ENCODE measurements at regions not wholly inside any gene's neighbourhood (a gene's known extent, or its start where the extent isn't known, plus 50 kb on each side); places are given as distances from the start of the nearest gene placed in this dataset.
"Not testable (repeated sequence)": the region's sequence is repeated elsewhere in the genome, so short reads cannot be mapped to it uniquely, and the experiment has no call there.

DNA sequence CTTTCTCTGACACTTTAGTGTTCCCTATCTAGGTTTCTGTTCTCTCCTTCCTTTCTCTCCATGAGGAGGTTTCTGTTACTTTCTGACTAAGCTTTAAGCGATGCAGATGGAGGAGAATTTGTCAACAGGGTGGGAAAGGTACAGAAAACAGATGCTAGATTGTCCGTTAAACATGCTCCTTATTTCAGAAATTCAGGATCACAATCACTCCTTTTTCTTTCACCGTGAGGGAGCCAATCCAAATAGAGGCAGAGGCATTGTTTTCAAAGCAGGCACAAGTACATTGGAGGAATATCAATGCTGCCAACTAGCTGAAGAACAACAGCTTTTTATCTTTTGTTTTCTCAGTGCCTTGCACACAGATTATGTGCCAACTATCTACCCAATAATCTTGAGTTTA lies 215.7 kb upstream of the FOLH1 start (continued):
- TF ChIP-seq, protein P1, sequence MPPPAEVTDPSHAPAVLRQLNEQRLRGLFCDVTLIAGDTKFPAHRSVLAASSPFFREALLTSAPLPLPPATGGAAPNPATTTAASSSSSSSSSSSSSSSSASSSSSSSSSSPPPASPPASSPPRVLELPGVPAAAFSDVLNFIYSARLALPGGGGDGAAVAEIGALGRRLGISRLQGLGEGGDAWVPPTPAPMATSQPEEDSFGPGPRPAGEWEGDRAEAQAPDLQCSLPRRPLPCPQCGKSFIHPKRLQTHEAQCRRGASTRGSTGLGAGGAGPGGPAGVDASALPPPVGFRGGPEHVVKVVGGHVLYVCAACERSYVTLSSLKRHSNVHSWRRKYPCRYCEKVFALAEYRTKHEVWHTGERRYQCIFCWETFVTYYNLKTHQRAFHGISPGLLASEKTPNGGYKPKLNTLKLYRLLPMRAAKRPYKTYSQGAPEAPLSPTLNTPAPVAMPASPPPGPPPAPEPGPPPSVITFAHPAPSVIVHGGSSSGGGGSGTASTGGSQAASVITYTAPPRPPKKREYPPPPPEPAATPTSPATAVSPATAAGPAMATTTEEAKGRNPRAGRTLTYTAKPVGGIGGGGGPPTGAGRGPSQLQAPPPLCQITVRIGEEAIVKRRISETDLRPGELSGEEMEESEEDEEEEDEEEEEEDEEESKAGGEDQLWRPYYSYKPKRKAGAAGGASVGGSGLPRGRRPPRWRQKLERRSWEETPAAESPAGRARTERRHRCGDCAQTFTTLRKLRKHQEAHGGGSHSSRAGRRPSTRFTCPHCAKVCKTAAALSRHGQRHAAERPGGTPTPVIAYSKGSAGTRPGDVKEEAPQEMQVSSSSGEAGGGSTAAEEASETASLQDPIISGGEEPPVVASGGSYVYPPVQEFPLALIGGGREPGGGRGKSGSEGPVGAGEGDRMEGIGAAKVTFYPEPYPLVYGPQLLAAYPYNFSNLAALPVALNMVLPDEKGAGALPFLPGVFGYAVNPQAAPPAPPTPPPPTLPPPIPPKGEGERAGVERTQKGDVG (CRISPR knock-in tag; IDR thresholded peaks at IDR 0.05), result no peak

DNA sequence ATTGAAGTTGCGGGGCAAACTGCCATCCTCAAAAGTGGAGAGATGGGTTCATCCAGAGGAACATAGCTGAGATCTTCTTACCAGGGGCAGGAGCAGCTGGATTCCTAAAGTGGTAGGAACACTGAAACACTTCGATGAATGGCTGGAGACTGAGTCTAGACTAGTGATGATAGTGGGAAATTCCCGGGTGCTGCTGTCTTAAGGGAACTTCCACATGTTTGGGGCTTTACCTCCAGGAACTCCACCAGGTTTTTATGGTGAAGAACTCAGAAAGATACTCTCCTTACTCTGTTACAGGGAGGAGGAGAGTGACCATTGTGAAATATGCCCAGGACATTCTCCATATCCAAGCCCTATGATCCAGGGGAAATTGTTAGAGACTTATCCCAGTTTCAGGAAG lies 210.5 kb upstream of the FOLH1 start:
- H3K27me3 ChIP-seq (replicated peaks in 1 of 2; ENCODE audit: control insufficient read depth in 2 of 2, insufficient read depth in 2 of 2, low read length in 1 of 2); H3K9ac ChIP-seq (ENCODE audit: control insufficient read depth, insufficient read depth, low read length); H3K27ac ChIP-seq (ENCODE audit: control insufficient read depth, insufficient read depth); in situ Hi-C loops (cut with MboI); H3K9me3 ChIP-seq (replicated peaks; ENCODE audit: control insufficient read depth, insufficient read depth, low read length); H3K79me2 ChIP-seq (ENCODE audit: control insufficient read depth, insufficient read depth, low read length); intact Hi-C loops (cut with micrococcal nuclease; ENCODE audit: unreplicated experiment); CTCF ChIA-PET; POLR2A ChIA-PET; H3K4me3 ChIP-seq; H4K20me1 ChIP-seq (ENCODE audit: control insufficient read depth, insufficient read depth); SMC1A ChIA-PET (ENCODE audit: uncharacterized antibody, unreplicated experiment); H3K4me2 ChIP-seq (ENCODE audit: control insufficient read depth, insufficient read depth); FAIRE-seq; ATAC-seq; H3K36me3 ChIP-seq (ENCODE audit: control insufficient read depth in 2 of 2, insufficient read depth in 2 of 2, low read length in 1 of 2); H2AFZ ChIP-seq (ENCODE audit: control insufficient read depth, low read depth, low read length); DNase-seq (ENCODE audit: low read depth, low spot score); H3K4me1 ChIP-seq (ENCODE audit: control insufficient read depth, insufficient read depth, low read length); RAD21 ChIA-PET (ENCODE audit: unreplicated experiment); BruUV-seq (replicated peaks): not testable (repeated sequence)
- WGBS (ENCODE audit: insufficient coverage, insufficient replicate concordance, low lambda C conversion rate, missing lambda C conversion rate), result 18% methylated on average over 3 of the region's 3 CpGs

DNA sequence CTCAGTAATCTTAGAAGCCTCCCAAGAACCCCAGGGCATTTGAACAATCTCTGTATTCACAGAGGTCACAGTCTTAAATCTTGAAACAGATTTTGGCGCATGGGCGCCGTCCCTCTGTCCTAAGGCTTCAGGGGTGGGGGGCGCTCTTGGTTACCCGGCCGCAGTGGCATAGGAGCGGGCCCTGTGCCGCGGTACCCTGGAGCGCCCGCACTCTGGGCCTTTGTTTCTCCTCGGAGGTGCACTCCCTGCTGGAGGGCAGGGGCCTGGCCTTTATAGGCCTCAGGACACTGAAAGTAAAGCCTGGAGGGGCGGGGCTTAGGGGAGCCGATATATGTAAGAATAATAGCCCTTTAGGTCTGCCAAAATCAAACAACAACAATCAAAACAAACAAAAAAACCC lies 197.3 kb upstream of the FOLH1 start:
- Histone ChIP-seq H3K27ac (ENCODE audit: control insufficient read depth, insufficient read depth) (no peak overlapping the region), H3K9ac (ENCODE audit: control insufficient read depth, insufficient read depth, low read length) (no peak overlapping the region), H3K36me3 (ENCODE audit: control insufficient read depth in 2 of 2, insufficient read depth in 2 of 2, low read length in 1 of 2) (no peaks in the 10 kb centered on the region), H3K9me3 (replicated peaks; ENCODE audit: control insufficient read depth, insufficient read depth, low read length) (no peaks in the 10 kb centered on the region), H3K4me3 (no peak overlapping the region), H4K20me1 (ENCODE audit: control insufficient read depth, insufficient read depth) (no peaks in the 10 kb centered on the region), H3K4me2 (ENCODE audit: control insufficient read depth, insufficient read depth) (no peak overlapping the region), H3K27me3 (replicated peaks in 1 of 2; ENCODE audit: control insufficient read depth in 2 of 2, insufficient read depth in 2 of 2, low read length in 1 of 2) (no peaks in the 10 kb centered on the region), H3K4me1 (ENCODE audit: control insufficient read depth, insufficient read depth, low read length) (no peaks in the 10 kb centered on the region), H3K79me2 (ENCODE audit: control insufficient read depth, insufficient read depth, low read length) (no peaks in the 10 kb centered on the region), H2AFZ (ENCODE audit: control insufficient read depth, low read depth, low read length) (no peak overlapping the region)
- 48% methylated on average over 14 of the region's 14 CpGs for WGBS (ENCODE audit: insufficient coverage, insufficient replicate concordance, low lambda C conversion rate, missing lambda C conversion rate)
- BruUV-seq (replicated peaks), result no TSS peak
- FAIRE-seq (no peak), ATAC-seq (no peak), DNase-seq (ENCODE audit: low read depth, low spot score) (no peak)
- ChIA-PET RAD21 (ENCODE audit: unreplicated experiment) (no interaction called here), CTCF (no interaction called here), SMC1A (ENCODE audit: uncharacterized antibody, unreplicated experiment) (no interaction called here), POLR2A (no interaction called here)
- in situ Hi-C loops (cut with MboI) (no loop called here), intact Hi-C loops (cut with micrococcal nuclease; ENCODE audit: unreplicated experiment) (no loop called here)
- no peak for TF ChIP-seq NFXL1 (IDR thresholded peaks at IDR 0.05; ENCODE audit: borderline replicate concordance)
- TF ChIP-seq ETV6 (conservative IDR thresholded peaks at IDR 0.05 in 1 of 2, IDR thresholded peaks at IDR 0.05 in 1 of 2; ENCODE audit: borderline replicate concordance in 1 of 2, low read depth in 1 of 2), result no peak
- TF ChIP-seq, protein P2, sequence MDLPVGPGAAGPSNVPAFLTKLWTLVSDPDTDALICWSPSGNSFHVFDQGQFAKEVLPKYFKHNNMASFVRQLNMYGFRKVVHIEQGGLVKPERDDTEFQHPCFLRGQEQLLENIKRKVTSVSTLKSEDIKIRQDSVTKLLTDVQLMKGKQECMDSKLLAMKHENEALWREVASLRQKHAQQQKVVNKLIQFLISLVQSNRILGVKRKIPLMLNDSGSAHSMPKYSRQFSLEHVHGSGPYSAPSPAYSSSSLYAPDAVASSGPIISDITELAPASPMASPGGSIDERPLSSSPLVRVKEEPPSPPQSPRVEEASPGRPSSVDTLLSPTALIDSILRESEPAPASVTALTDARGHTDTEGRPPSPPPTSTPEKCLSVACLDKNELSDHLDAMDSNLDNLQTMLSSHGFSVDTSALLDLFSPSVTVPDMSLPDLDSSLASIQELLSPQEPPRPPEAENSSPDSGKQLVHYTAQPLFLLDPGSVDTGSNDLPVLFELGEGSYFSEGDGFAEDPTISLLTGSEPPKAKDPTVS (IDR thresholded peaks at IDR 0.05; ENCODE audit: low read depth, low read length), result no peak
- TF ChIP-seq RCOR1 (conservative IDR thresholded peaks at IDR 0.05; ENCODE audit: low read depth, low read length), result no peak
- TF ChIP-seq, protein P3, sequence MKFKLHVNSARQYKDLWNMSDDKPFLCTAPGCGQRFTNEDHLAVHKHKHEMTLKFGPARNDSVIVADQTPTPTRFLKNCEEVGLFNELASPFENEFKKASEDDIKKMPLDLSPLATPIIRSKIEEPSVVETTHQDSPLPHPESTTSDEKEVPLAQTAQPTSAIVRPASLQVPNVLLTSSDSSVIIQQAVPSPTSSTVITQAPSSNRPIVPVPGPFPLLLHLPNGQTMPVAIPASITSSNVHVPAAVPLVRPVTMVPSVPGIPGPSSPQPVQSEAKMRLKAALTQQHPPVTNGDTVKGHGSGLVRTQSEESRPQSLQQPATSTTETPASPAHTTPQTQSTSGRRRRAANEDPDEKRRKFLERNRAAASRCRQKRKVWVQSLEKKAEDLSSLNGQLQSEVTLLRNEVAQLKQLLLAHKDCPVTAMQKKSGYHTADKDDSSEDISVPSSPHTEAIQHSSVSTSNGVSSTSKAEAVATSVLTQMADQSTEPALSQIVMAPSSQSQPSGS (IDR thresholded peaks at IDR 0.05; ENCODE audit: low read length), result no peak
- no peak for TF ChIP-seq HDAC6 (IDR thresholded peaks at IDR 0.05; ENCODE audit: unreplicated experiment)
- no peak for TF ChIP-seq MYC (IDR thresholded peaks at IDR 0.05; ENCODE audit: insufficient read depth, insufficient read length, insufficient replicate concordance, low read length, severe bottlenecking)

All from GM12878 (cell line).